Effector memory CD4-positive, alpha-beta T cell (primary cell): ENCODE measurements at regions not wholly inside any gene's neighbourhood (a gene's known extent, or its start where the extent isn't known, plus 50 kb on each side); places are given as distances from the start of the nearest gene placed in this dataset.
"Not testable (repeated sequence)": the region's sequence is repeated elsewhere in the genome, so short reads cannot be mapped to it uniquely, and the experiment has no call there.

Experiments
- DNase-seq, 3 donors: peaks; one replicate each; pipeline ENCODE4 v3.0.0-alpha.2; 2020
- H3K27ac ChIP-seq: 2 replicates; pipeline ENCODE4 v1.7.0; 2013; ENCODE audit warnings: mild to moderate bottlenecking, low read length, moderate library complexity; ENCODE audit not compliant: insufficient read depth, poor library complexity, severe bottlenecking
- H3K27me3 ChIP-seq: replicated peaks from 2 replicates; pipeline ENCODE4 v1.7.0; 2013; ENCODE audit warnings: mild to moderate bottlenecking, low read length; ENCODE audit not compliant: insufficient read depth, control insufficient read depth, poor library complexity, severe bottlenecking
- H3K36me3 ChIP-seq: 2 replicates; pipeline ENCODE4 v1.7.0; 2013; ENCODE audit warnings: mild to moderate bottlenecking, low read length, moderate library complexity; ENCODE audit not compliant: control insufficient read depth, insufficient read depth
- H3K4me1 ChIP-seq: 2 replicates; pipeline ENCODE4 v1.7.0; 2013; ENCODE audit warnings: low read length, mild to moderate bottlenecking; ENCODE audit not compliant: control insufficient read depth, insufficient read depth, poor library complexity, severe bottlenecking
- H3K4me3 ChIP-seq: 2 replicates; pipeline ENCODE4 v1.7.0; 2013; ENCODE audit warnings: low read length, low read depth, mild to moderate bottlenecking; ENCODE audit not compliant: insufficient read depth, poor library complexity, severe bottlenecking
- H3K9me3 ChIP-seq: 2 replicates; pipeline ENCODE4 v1.7.0; 2013; ENCODE audit warnings: mild to moderate bottlenecking, low read length, moderate library complexity; ENCODE audit not compliant: control insufficient read depth

DNA sequence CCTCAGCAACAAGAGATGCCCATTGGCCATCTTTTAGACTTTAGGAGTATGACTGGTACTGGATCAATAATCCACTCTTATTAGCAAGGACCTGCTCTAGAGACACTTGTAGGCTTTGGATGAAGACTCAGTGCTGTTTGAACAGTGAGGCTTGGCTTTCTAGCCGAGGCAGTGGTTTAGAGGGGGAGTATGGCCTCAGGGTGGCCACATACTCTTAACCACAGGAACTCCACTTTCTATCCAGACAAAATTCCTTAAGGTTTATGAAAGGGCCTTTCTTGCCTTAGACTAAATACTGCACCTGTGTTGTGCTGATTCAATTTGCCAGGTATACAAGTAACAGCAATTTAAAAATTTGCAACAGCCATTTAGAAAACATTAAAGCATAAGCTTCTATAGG, 1046.3 kb downstream of the DIPK2A start:
- Histone ChIP-seq H3K4me1 (no peaks in the 10 kb centered on the region), H3K36me3 (no peaks in the 10 kb centered on the region), H3K27ac (no peak overlapping the region), H3K4me3 (no peak overlapping the region), H3K9me3 (no peaks in the 10 kb centered on the region), H3K27me3 (no peaks in the 10 kb centered on the region)
- no peak for DNase-seq

DNA sequence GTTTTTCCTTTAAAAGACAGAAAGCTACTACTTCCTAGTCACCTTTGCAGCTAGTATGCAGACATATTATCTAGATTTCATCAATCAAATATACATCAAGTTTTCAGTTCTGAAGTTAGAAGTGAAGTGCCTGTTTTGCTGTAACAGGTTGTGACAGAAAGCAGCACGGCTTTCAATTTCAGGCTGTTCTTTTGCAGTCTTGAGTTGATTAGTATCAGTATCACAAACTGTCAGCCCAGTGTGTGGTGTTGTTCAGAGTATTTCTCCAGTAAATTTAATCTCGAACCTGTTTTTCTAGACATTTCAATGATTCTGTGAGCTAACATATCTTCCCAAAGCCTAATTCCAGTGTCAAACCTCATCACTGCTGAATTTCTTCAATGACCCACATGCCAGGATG, 1050.8 kb downstream of the DIPK2A start:
- H3K9me3 ChIP-seq = no peaks in the 10 kb centered on the region
- H3K27me3 ChIP-seq = no peaks in the 10 kb centered on the region
- H3K4me3 ChIP-seq = no peak overlapping the region
- H3K27ac ChIP-seq = no peak overlapping the region
- no peak for DNase-seq
- H3K4me1 ChIP-seq = no peaks in the 10 kb centered on the region
- H3K36me3 ChIP-seq = no peaks in the 10 kb centered on the region

DNA sequence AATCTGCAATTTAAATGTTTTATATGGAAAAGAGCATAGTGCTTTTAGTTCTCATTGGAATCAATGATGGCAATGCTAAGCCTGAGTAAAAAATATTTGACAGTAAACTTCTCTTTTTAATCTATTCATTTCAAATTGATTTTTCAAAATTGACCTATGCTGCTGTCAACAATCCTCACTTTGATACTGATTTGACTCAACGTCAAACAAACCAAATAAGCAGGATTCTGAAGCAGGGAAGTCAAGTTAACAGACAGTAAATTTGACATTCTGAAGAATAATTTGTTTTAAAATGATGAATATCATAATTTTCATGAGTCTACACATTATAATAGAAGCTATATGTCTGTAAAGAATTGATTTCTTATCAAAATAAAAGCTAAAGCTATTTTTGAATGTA, 1053.1 kb downstream of the DIPK2A start:
- H3K36me3 ChIP-seq = no peaks in the 10 kb centered on the region
- H3K4me1 ChIP-seq = no peaks in the 10 kb centered on the region
- DNase-seq = no peak
- no peak overlapping the region for H3K4me3 ChIP-seq
- H3K27me3 ChIP-seq = no peaks in the 10 kb centered on the region
- no peaks in the 10 kb centered on the region for H3K9me3 ChIP-seq
- H3K27ac ChIP-seq = no peak overlapping the region

GRCh38 chr3:145027186-145027585, 1055.6 kb downstream of the DIPK2A start:
- not testable (repeated sequence) for H3K27me3 ChIP-seq, H3K9me3 ChIP-seq, H3K36me3 ChIP-seq, H3K27ac ChIP-seq, H3K4me1 ChIP-seq, DNase-seq, H3K4me3 ChIP-seq

GRCh38 chr3:145032791-145033190, 1061.2 kb downstream of the DIPK2A start:
- Histone ChIP-seq H3K4me1 (no peaks in the 10 kb centered on the region), H3K27me3 (no peaks in the 10 kb centered on the region), H3K27ac (no peak overlapping the region), H3K36me3 (no peaks in the 10 kb centered on the region), H3K4me3 (no peak overlapping the region), H3K9me3 (no peaks in the 10 kb centered on the region)
- DNase-seq = no peak

DNA sequence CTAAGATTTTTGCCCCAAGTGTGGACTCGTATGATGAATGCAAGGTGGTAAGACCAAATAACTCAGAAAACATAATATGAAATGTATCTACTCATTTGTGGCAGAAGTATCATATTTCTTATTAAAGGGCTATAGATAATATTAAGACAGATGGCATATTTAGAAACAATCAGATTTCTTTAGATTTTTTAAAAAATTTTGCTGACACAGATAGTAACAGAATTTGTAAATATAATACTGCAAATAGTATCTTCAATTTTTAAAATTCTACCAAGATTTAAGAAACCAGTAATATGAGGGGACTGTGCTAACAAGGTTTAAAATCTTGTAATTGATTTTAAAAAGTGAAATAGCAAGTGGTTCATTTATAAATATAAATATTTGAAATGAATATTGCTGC, 1064.1 kb downstream of the DIPK2A start:
- Histone ChIP-seq H3K27ac (no peak overlapping the region), H3K9me3 (no peaks in the 10 kb centered on the region)

DNA sequence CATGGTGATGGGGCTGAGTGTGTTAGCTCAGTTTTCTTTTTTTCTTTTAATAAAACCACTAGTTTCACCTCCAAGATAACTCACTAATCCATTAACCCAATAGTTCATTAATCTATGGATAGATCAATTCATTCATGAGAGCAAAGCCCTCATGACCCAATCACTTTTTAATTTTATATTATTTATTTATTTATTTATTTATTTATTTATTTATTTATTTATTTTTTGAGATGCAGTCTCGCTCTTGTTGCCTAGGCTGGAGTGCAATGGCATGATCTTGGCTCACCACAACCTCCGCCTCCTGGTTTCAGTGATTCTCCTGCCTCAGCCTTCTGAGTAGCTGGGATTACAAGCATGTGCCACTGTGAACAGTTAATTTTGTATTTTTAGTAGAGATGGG, 1082.4 kb downstream of the DIPK2A start:
- not testable (repeated sequence) for DNase-seq

More for the DNA sequence above, 1064.1 kb downstream of the DIPK2A start:
- no peaks in the 10 kb centered on the region for H3K27me3 ChIP-seq
- DNase-seq = no peak
- no peaks in the 10 kb centered on the region for H3K4me1 ChIP-seq
- no peak overlapping the region for H3K4me3 ChIP-seq
- H3K36me3 ChIP-seq = no peaks in the 10 kb centered on the region

DNA sequence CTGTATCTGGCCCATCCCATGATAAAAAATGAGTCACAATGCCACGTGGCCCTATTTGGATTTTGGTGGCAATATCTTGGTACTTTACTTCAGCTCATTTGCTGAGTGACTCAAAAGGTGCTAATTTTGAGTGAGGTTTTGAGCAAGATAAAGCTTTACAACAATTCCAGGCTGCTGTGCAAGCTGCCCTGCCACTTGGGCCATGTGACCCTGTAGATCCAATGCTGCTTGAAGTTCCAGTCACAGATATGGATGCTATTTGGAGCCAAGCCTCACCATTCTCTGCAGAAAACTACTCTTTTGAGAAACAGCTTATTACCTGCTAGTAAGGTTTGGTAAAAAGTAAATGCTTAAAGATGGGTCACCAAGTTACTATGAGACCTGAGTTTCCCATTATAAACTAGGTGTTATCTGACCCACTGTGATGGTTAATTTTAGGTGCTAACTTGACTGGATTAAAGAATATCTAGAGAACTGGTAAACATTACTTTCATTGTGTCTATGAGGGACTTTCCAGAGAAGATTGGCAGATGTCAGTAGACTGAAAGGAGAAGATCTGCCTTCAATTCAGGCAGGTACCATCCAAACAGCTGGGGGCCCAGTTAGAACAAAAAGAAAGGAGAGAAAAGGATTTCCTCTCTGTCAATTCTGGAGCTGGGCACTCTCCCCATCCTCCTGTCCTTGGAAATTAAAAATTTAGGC, 1083.9 kb downstream of the DIPK2A start:
- H3K27ac ChIP-seq = no peak overlapping the region
- H3K27me3 ChIP-seq = no peaks in the 10 kb centered on the region
- no peaks in the 10 kb centered on the region for H3K9me3 ChIP-seq
- H3K4me1 ChIP-seq = no peaks in the 10 kb centered on the region
- H3K4me3 ChIP-seq = no peak overlapping the region
- DNase-seq = no peak
- no peaks in the 10 kb centered on the region for H3K36me3 ChIP-seq

More for the DNA sequence above, 1082.4 kb downstream of the DIPK2A start:
- H3K4me3 ChIP-seq, H3K36me3 ChIP-seq, H3K27ac ChIP-seq, H3K27me3 ChIP-seq, H3K4me1 ChIP-seq, H3K9me3 ChIP-seq: not testable (repeated sequence)

DNA sequence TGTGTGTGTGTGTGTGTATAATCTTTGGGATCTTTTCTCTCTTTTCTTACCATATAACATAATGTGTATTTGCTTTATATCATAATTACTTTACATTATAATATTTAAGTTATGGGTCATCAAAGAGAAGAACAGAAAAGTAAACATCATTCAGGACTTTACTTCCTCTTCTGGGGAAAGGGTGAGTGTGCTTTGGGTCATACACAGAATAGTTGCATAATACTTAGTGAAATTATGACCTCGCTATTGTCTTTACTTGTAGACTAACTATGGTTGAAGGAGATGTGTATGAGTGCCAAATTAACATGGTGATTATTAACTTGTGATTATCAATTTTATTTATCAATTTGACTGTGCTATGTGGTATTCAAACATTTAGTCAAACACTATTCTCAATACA, 1086.9 kb downstream of the DIPK2A start:
- no peaks in the 10 kb centered on the region for H3K9me3 ChIP-seq
- H3K27ac ChIP-seq = no peak overlapping the region

DNA sequence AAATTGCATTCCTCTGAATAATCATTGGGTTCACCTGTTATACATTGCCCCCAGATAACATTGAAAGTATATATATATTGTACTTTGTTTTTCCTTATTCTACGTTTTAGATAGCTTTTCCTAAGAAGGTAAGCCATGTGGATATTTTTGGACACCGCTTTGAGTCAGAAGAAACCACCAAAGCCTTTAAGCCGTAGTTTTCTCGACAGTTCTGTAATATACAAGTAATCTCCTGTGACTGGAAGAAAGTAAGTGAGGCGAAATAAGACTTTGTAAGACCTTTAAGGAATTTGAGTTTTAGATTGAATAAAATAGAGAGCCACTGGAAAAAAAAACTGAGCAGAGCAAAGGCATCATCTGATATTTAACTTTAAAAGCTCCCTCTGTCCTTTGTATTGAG, 1092.0 kb downstream of the DIPK2A start:
- H3K27me3 ChIP-seq = no peaks in the 10 kb centered on the region
- no peak for DNase-seq
- no peak overlapping the region for H3K27ac ChIP-seq
- no peaks in the 10 kb centered on the region for H3K9me3 ChIP-seq
- H3K4me3 ChIP-seq = no peak overlapping the region
- H3K4me1 ChIP-seq = no peaks in the 10 kb centered on the region
- no peaks in the 10 kb centered on the region for H3K36me3 ChIP-seq

More for the DNA sequence above, 1086.9 kb downstream of the DIPK2A start:
- H3K36me3 ChIP-seq = no peaks in the 10 kb centered on the region
- H3K4me3 ChIP-seq = no peak overlapping the region
- no peaks in the 10 kb centered on the region for H3K4me1 ChIP-seq
- no peak for DNase-seq
- H3K27me3 ChIP-seq = no peaks in the 10 kb centered on the region
